Sigmoid colon (tissue), 6 donors: ENCODE measurements at regions not wholly inside any gene's neighbourhood (a gene's known extent, or its start where the extent isn't known, plus 50 kb on each side); places are given as distances from the start of the nearest gene placed in this dataset.

Experiments used
- DNase-seq: peaks from one replicate; pipeline ENCODE4 v3.0.0-alpha.2; 2019
- H3K27ac ChIP-seq, 4 donors: fragments of 200-600 bp; sonication (generic); one replicate each; pipeline ENCODE4 v1.5.1; 2016 to 2019; ENCODE audit warnings: mild to moderate bottlenecking in 1 of 4
- H3K27me3 ChIP-seq, 3 donors: fragments of 200-600 bp; sonication (generic); one replicate each; pipeline ENCODE4 v1.5.1; 2019; ENCODE audit warnings: mild to moderate bottlenecking in 1 of 3
- H3K36me3 ChIP-seq, 4 donors: fragments of 200-600 bp; sonication (generic); one replicate each; pipeline ENCODE4 v1.5.1; 2016 to 2019
- H3K4me1 ChIP-seq, 4 donors: fragments of 200-600 bp; sonication (generic); one replicate each; pipeline ENCODE4 v1.5.1; 2017 to 2019
- H3K4me3 ChIP-seq, 4 donors: fragments of 200-600 bp; sonication (generic); one replicate each; pipeline ENCODE4 v1.5.1; 2017 to 2019; ENCODE audit warnings: mild to moderate bottlenecking in 2 of 4, moderate library complexity in 1 of 4
- H3K9me3 ChIP-seq, 4 donors: fragments of 200-600 bp in 3 of 4; sonication (generic) in 3 of 4; one replicate each; pipeline versions ENCODE4 v1.5.1 to v1.6.1; 2013 to 2019
- EP300 ChIP-seq, 4 donors: sonication (generic); formaldehyde crosslinking; IDR thresholded peaks; one replicate each; pipeline ENCODE4 v1.6.1; 2017; ENCODE audit warnings: antibody characterized with exemption in 4 of 4
- POLR2A ChIP-seq, 2 donors: fragments of 450-650 bp; IDR thresholded peaks; one replicate each; pipeline ENCODE4 v1.6.1; 2016; ENCODE audit warnings: antibody characterized with exemption in 2 of 2, mild to moderate bottlenecking in 2 of 2, moderate library complexity in 2 of 2
- POLR2AphosphoS5 ChIP-seq, 4 donors: sonication (generic); formaldehyde crosslinking; IDR thresholded peaks; one replicate each; pipeline ENCODE4 v1.6.1; 2017; ENCODE audit warnings: antibody characterized with exemption in 4 of 4
- WGBS, 2 donors: extraction: QIAGEN DNeasy Blood & Tissue Kit; methylation state at CpG; one replicate each; pipeline ENCODE4 v1.1.7; 2013; 5-methylcytosine and 5-hydroxymethylcytosine counted together
- intact Hi-C: fragments of 100-400 bp; cut with DNase I; formaldehyde crosslinking; loops from one replicate; pipeline ENCODE4 v1.15.1; 2023
- TF ChIP-seq, protein P1 (sequence below), 4 experiments: fragments of 450-650 bp in 3 of 4; fragments of 200-600 bp in 1 of 4; IDR thresholded peaks; one replicate each; pipeline ENCODE4 v1.5.1; 2016 to 2019; ENCODE audit warnings: antibody characterized with exemption in 4 of 4, mild to moderate bottlenecking in 3 of 4, moderate library complexity in 2 of 4
- donor health status: healthy with polysubstance abuse.
- donor health status: healthy.

- 88 to 93% methylated on average over 3 of the region's 3 CpGs for WGBS, 2 donors
These were observed 84.6 kb downstream of the LRATD1 start for GRCh38 chr2:14717131-14717530.

DNA sequence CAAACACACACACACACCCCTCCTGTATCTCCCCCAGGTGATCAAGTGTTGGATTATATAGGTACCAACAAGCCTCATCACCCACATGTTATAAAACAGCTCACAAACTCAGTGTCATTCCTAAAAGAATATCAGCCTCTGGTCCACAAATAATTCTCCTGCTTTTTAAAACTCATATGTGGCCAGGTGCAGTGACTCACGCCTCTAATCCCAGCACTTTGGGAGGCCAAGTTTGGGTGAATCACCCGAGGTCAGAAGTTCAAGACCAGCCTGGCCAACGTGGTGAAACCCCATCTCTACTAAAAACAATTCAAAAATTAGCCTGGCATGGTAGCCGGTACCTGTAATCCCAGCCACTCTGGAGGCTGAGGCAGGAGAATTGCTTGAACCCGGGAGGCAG lies 87.8 kb downstream of the LRATD1 start:
- intact Hi-C loops = no loop called here
- Histone ChIP-seq H3K27me3 (no peaks in the 10 kb centered on the region), H3K4me3 (no peak overlapping the region), H3K27ac (no peak overlapping the region), H3K4me1 (no peaks in the 10 kb centered on the region), H3K36me3 (no peaks in the 10 kb centered on the region), H3K9me3 (no peaks in the 10 kb centered on the region)
- DNase-seq = no peak
- WGBS, 2 donors = 76 to 80% methylated on average over 5 of the region's 5 CpGs
- TF ChIP-seq POLR2AphosphoS5 (IDR thresholded peaks at IDR 0.05) (no peak), EP300 (IDR thresholded peaks at IDR 0.05) (no peak), POLR2A (IDR thresholded peaks at IDR 0.05) (no peak)
- TF ChIP-seq, protein P1, sequence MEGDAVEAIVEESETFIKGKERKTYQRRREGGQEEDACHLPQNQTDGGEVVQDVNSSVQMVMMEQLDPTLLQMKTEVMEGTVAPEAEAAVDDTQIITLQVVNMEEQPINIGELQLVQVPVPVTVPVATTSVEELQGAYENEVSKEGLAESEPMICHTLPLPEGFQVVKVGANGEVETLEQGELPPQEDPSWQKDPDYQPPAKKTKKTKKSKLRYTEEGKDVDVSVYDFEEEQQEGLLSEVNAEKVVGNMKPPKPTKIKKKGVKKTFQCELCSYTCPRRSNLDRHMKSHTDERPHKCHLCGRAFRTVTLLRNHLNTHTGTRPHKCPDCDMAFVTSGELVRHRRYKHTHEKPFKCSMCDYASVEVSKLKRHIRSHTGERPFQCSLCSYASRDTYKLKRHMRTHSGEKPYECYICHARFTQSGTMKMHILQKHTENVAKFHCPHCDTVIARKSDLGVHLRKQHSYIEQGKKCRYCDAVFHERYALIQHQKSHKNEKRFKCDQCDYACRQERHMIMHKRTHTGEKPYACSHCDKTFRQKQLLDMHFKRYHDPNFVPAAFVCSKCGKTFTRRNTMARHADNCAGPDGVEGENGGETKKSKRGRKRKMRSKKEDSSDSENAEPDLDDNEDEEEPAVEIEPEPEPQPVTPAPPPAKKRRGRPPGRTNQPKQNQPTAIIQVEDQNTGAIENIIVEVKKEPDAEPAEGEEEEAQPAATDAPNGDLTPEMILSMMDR (IDR thresholded peaks at IDR 0.05) = no peak

More at GRCh38 chr2:14717131-14717530, 84.6 kb downstream of the LRATD1 start:
- Histone ChIP-seq H3K36me3 (no peaks in the 10 kb centered on the region), H3K9me3 (no peaks in the 10 kb centered on the region), H3K4me3 (no peak overlapping the region), H3K4me1 (no peaks in the 10 kb centered on the region), H3K27me3 (no peaks in the 10 kb centered on the region), H3K27ac (no peak overlapping the region)
- DNase-seq = no peak
- TF ChIP-seq POLR2A (IDR thresholded peaks at IDR 0.05) (no peak), EP300 (IDR thresholded peaks at IDR 0.05) (no peak), POLR2AphosphoS5 (IDR thresholded peaks at IDR 0.05) (no peak)
- TF ChIP-seq, protein P1 (IDR thresholded peaks at IDR 0.05) = no peak
- intact Hi-C loops = no loop called here

GRCh38 chr2:14720739-14721138 lies 88.2 kb downstream of the LRATD1 start:
- DNase-seq = no peak
- Histone ChIP-seq H3K36me3 (no peaks in the 10 kb centered on the region), H3K4me1 (no peaks in the 10 kb centered on the region), H3K9me3 (no peaks in the 10 kb centered on the region), H3K4me3 (no peak overlapping the region), H3K27me3 (no peaks in the 10 kb centered on the region), H3K27ac (no peak overlapping the region)
- WGBS, 2 donors = 84 to 95% methylated on average over 2 of the region's 2 CpGs
- intact Hi-C loops = no loop called here
- TF ChIP-seq POLR2AphosphoS5 (IDR thresholded peaks at IDR 0.05) (no peak), EP300 (IDR thresholded peaks at IDR 0.05) (no peak)

DNA sequence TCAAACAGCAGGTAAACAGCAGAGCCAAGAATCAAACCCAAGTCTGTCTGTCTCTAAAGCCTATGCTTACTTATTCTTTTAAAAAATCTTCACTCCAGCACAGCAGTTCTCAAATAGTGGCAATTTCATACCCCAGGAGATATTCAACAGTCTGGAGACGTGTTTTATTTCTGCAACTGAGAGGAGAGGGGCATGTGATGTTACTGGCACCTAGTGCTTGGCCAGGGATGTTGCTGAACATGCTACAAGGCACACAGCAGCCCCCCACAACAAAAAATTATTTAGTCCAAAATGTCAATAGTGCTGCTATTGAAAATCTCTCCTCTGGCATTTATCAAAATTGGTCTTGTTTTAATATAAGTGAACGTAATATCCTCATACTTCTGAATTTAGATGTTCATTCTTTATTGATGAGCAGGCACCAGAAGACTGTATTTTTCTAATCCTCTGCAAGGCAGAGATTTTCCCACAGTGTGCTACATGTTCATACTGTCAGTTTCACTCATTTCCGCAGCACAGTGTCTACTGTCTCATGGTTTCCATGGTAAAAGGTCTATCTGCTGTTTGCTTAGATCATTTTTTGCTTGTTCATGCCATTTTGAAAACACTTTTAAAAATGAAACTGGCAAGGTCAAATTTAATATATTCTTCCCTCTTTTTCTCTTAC lies 90.5 kb downstream of the LRATD1 start:
- no peak for DNase-seq
- H3K4me3 ChIP-seq = no peak overlapping the region
- intact Hi-C loops = no loop called here
- H3K4me1 ChIP-seq = no peaks in the 10 kb centered on the region
- no peak overlapping the region for H3K27ac ChIP-seq
- no peaks in the 10 kb centered on the region for H3K27me3 ChIP-seq
- no peaks in the 10 kb centered on the region for H3K36me3 ChIP-seq
- no peaks in the 10 kb centered on the region for H3K9me3 ChIP-seq
- 58 to 61% methylated on average over 3 of the region's 3 CpGs for WGBS, 2 donors
- TF ChIP-seq POLR2A (IDR thresholded peaks at IDR 0.05) (no peak), EP300 (IDR thresholded peaks at IDR 0.05) (no peak), POLR2AphosphoS5 (IDR thresholded peaks at IDR 0.05) (no peak)
- TF ChIP-seq, protein P1 (IDR thresholded peaks at IDR 0.05) = no peak

GRCh38 chr2:14723684-14724083 lies 91.2 kb downstream of the LRATD1 start:
- WGBS, 2 donors = 74 to 76% methylated on average over 5 of the region's 5 CpGs
- TF ChIP-seq POLR2AphosphoS5 (IDR thresholded peaks at IDR 0.05) = no peak
- TF ChIP-seq POLR2A (IDR thresholded peaks at IDR 0.05) = no peak
- no peak for TF ChIP-seq EP300 (IDR thresholded peaks at IDR 0.05)
- TF ChIP-seq, protein P1 (IDR thresholded peaks at IDR 0.05) = no peak
- DNase-seq = no peak
- H3K4me1 ChIP-seq = no peaks in the 10 kb centered on the region
- H3K27ac ChIP-seq = no peak overlapping the region
- H3K4me3 ChIP-seq = no peak overlapping the region
- H3K27me3 ChIP-seq = no peaks in the 10 kb centered on the region
- intact Hi-C loops = no loop called here
- no peaks in the 10 kb centered on the region for H3K36me3 ChIP-seq
- no peaks in the 10 kb centered on the region for H3K9me3 ChIP-seq
